Panc1 (cell line): ENCODE measurements at regions not wholly inside any gene's neighbourhood (a gene's known extent, or its start where the extent isn't known, plus 50 kb on each side); places are given as distances from the start of the nearest gene placed in this dataset.

ENCODE experiments used
- ATAC-seq: fragments of 200-7000 bp; cut with Tn5 transposase; 2 replicates; pipeline ENCODE4 v1.9.1; 2020; ENCODE audit warnings: mild to moderate bottlenecking, moderate library complexity
- BruUV-seq: library from RNA; stranded (reverse); fragments of 400-500 nt; replicated peaks from 2 replicates; lab custom pipeline; 2021; lab: Mats Ljungman, UMichigan
- CTCF ChIA-PET: fragments of 300-600 bp; sonication (Branson Sonifier 250); formaldehyde crosslinking; loops from one replicate; lab custom pipeline; 2022; ENCODE audit warnings: antibody characterized with exemption; lab: Charles Lee
- POLR2A ChIA-PET: fragments of 300-600 bp; sonication (Branson Sonifier 250); formaldehyde crosslinking; loops from one replicate; lab custom pipeline; 2022; ENCODE audit warnings: antibody characterized with exemption; lab: Charles Lee
- DNase-seq: peaks from one replicate; pipeline ENCODE4 v3.0.0-alpha.2; 2010; ENCODE audit warnings: low read depth, low spot score
- H3K27ac ChIP-seq: 2 replicates; pipeline ENCODE4 v1.5.1; 2011; ENCODE audit warnings: mild to moderate bottlenecking, low read length, inconsistent platforms
- H3K27me3 ChIP-seq: fragments of 200-500 bp; sonication (Bioruptor generic); 2 replicates; pipeline ENCODE4 v1.6.0; 2014; ENCODE audit warnings: low read length, inconsistent platforms; ENCODE audit not compliant: control insufficient read depth, insufficient read depth
- H3K36me3 ChIP-seq: fragments of 200-500 bp; sonication (Bioruptor generic); 2 replicates; pipeline ENCODE4 v1.5.1; 2014; ENCODE audit warnings: inconsistent platforms, mild to moderate bottlenecking, low read length, moderate library complexity; ENCODE audit not compliant: control insufficient read depth, insufficient read depth
- H3K4me1 ChIP-seq: 2 replicates; pipeline ENCODE4 v1.5.1; 2011; ENCODE audit warnings: inconsistent platforms, mild to moderate bottlenecking, low read length, moderate library complexity; ENCODE audit not compliant: control insufficient read depth, insufficient read depth
- H3K4me3 ChIP-seq, 2 experiments: 2 replicates each; pipeline ENCODE4 v1.5.1; 2011 to 2012; ENCODE audit warnings: low read depth in 2 of 2, low read length in 2 of 2, mild to moderate bottlenecking in 2 of 2, inconsistent platforms in 1 of 2, moderate library complexity in 1 of 2
- H3K9me3 ChIP-seq: fragments of 200-500 bp; sonication (Bioruptor generic); 2 replicates; pipeline ENCODE4 v1.5.1; 2014; ENCODE audit warnings: low read depth, mild to moderate bottlenecking, inconsistent platforms, low read length, moderate library complexity; ENCODE audit not compliant: control insufficient read depth, insufficient read depth
- CTCF ChIP-seq: fragments of 450-650 bp; IDR thresholded peaks from 2 replicates; pipeline ENCODE4 v1.5.1; 2017; ENCODE audit warnings: mild to moderate bottlenecking
- POLR2AphosphoS5 ChIP-seq: IDR thresholded peaks from 2 replicates; pipeline ENCODE4 v1.6.1; 2012; ENCODE audit warnings: mild to moderate bottlenecking, low read depth, low read length, moderate library complexity
- SIN3A ChIP-seq: IDR thresholded peaks from 2 replicates; pipeline ENCODE4 v1.6.1; 2012; ENCODE audit warnings: low read depth, mild to moderate bottlenecking, low read length, moderate library complexity, borderline replicate concordance; ENCODE audit not compliant: insufficient read depth
- TCF7L2 ChIP-seq: IDR thresholded peaks from 2 replicates; pipeline ENCODE4 v1.6.1; 2011; ENCODE audit warnings: mild to moderate bottlenecking, low read depth, low read length, inconsistent platforms
- in situ Hi-C: cut with HindIII; loops from 2 replicates; pipeline ENCODE4 v1.10.0; 2016; ENCODE audit warnings: low sequenced_read_pairs, low pct_unique_long_range_greater_than_20kb
- intact Hi-C: fragments of 100-400 bp; cut with micrococcal nuclease; formaldehyde crosslinking; loops from one replicate; pipeline ENCODE4 v1.10.0; 2022; ENCODE audit not compliant: unreplicated experiment
- TF ChIP-seq, protein P1 (sequence below), 2 experiments: IDR thresholded peaks; 2 replicates each; pipeline ENCODE4 v1.6.1; 2011 to 2012; ENCODE audit warnings: low read depth in 2 of 2, control low read depth in 1 of 2, low read length in 1 of 2, mild to moderate bottlenecking in 1 of 2, moderate library complexity in 1 of 2; ENCODE audit not compliant: insufficient read depth in 1 of 2

- CTCF ChIA-PET: no interaction called here
- TF ChIP-seq CTCF: no peak
- no peak for TF ChIP-seq TCF7L2
- TF ChIP-seq, protein P1, sequence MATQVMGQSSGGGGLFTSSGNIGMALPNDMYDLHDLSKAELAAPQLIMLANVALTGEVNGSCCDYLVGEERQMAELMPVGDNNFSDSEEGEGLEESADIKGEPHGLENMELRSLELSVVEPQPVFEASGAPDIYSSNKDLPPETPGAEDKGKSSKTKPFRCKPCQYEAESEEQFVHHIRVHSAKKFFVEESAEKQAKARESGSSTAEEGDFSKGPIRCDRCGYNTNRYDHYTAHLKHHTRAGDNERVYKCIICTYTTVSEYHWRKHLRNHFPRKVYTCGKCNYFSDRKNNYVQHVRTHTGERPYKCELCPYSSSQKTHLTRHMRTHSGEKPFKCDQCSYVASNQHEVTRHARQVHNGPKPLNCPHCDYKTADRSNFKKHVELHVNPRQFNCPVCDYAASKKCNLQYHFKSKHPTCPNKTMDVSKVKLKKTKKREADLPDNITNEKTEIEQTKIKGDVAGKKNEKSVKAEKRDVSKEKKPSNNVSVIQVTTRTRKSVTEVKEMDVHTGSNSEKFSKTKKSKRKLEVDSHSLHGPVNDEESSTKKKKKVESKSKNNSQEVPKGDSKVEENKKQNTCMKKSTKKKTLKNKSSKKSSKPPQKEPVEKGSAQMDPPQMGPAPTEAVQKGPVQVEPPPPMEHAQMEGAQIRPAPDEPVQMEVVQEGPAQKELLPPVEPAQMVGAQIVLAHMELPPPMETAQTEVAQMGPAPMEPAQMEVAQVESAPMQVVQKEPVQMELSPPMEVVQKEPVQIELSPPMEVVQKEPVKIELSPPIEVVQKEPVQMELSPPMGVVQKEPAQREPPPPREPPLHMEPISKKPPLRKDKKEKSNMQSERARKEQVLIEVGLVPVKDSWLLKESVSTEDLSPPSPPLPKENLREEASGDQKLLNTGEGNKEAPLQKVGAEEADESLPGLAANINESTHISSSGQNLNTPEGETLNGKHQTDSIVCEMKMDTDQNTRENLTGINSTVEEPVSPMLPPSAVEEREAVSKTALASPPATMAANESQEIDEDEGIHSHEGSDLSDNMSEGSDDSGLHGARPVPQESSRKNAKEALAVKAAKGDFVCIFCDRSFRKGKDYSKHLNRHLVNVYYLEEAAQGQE (IDR thresholded peaks at IDR 0.05; ENCODE audit: insufficient read depth in 1 of 2, low read depth in 2 of 2, low read length in 1 of 2): no peak
- no peak for TF ChIP-seq POLR2AphosphoS5
- no peak for TF ChIP-seq SIN3A
- Histone ChIP-seq H3K27ac (no peak overlapping the region), H3K4me3 (no peak overlapping the region), H3K27me3 (no peaks in the 10 kb centered on the region), H3K36me3 (no peaks in the 10 kb centered on the region), H3K9me3 (no peaks in the 10 kb centered on the region), H3K4me1 (no peaks in the 10 kb centered on the region)
- no TSS peak for BruUV-seq
- DNase-seq (no peak), ATAC-seq (no peak)
- POLR2A ChIA-PET: no interaction called here
- in situ Hi-C loops (no loop called here), intact Hi-C loops (no loop called here)
Measured at GRCh38 chr9:7580568-7580967, 219.0 kb downstream of the DMAC1 start.

GRCh38 chr9:7579351-7579750 lies 220.2 kb downstream of the DMAC1 start:
- Histone ChIP-seq H3K4me1 (no peaks in the 10 kb centered on the region), H3K4me3 (no peak overlapping the region), H3K9me3 (no peaks in the 10 kb centered on the region), H3K36me3 (no peaks in the 10 kb centered on the region), H3K27ac (no peak overlapping the region), H3K27me3 (no peaks in the 10 kb centered on the region)
- ATAC-seq (no peak), DNase-seq (no peak)
- intact Hi-C loops: no loop called here
- CTCF ChIA-PET: no interaction called here
- POLR2A ChIA-PET: no interaction called here
- BruUV-seq: no TSS peak
- in situ Hi-C loops: no loop called here
- TF ChIP-seq TCF7L2 (no peak), POLR2AphosphoS5 (no peak), CTCF (no peak), SIN3A (no peak)
- TF ChIP-seq, protein P1 (IDR thresholded peaks at IDR 0.05; ENCODE audit: insufficient read depth in 1 of 2, low read depth in 2 of 2, low read length in 1 of 2): no peak
